Activated CD4-positive, alpha-beta T cell treated with anti-CD3 and anti-CD28 coated beads, Interleukin-2, amount 50 U/mL, for 24 hours (primary cell): ENCODE measurements at regions not wholly inside any gene's neighbourhood (a gene's known extent, or its start where the extent isn't known, plus 50 kb on each side); places are given as distances from the start of the nearest gene placed in this dataset.

Experiments used
- DNase-seq, 2 donors: peaks; one replicate each; pipeline ENCODE4 v3.0.0-alpha.2; 2020; ENCODE audit warnings: low read depth in 1 of 2, low spot score in 1 of 2

DNA sequence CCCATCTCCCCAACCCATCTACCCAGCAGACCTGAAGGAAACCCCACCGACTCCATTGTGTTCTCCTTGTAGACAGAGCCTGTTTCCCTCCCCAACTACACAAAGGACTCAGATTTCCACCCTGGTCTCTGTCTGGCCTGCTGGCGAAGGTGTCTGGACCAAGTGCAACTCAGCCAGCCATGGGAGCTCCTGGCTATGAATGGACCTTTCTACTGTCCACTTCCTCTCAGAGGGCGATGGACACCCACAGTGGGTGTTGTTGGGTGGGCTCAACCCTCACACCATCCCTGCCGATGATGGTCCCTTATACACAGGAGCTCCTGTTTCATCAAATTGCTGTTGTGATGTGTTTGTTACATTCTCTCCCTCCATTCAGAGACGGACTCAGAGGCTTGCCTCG lies 112.5 kb upstream of the PHACTR3 start:
- DNase-seq, result no peak

DNA sequence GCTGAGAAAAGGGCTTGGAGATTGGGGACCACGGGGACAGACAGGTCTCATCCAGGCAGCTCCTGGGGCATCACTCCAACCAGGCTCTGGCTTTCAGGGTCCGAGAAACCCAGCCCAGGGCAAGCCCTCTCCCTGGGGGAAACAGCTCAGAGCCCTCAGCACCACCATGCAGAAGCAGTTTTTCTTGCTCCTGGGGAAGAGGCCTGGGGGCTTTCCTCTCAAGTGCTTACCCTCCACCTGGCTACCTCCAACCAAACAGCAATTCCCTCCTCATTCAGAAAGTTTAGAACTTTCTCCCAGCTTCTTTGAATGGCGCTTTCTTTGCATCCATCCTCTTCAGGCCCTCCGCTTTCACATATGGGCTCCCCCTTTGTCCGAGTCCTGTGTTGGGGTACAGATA lies 110.4 kb upstream of the PHACTR3 start:
- no peak for DNase-seq

DNA sequence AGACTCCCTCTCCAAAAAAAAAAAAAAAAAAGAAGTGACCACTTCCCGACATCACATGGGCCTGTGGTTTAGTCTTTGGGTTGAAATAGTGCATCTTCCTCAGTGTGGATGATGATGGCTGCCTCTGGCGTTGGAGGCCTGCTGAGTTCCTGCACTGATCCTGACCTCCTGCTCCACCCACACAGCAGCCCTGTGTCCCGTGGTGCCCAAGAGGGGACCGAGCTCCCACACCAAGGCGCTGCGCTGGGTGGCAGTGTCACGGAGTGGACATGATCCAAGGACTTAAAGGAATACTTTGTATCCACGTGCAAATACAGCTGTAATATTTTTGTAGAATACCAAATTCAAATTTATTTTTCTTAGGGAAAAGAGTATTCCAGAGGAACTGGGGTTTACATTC lies 109.2 kb upstream of the PHACTR3 start:
- DNase-seq, result no peak

DNA sequence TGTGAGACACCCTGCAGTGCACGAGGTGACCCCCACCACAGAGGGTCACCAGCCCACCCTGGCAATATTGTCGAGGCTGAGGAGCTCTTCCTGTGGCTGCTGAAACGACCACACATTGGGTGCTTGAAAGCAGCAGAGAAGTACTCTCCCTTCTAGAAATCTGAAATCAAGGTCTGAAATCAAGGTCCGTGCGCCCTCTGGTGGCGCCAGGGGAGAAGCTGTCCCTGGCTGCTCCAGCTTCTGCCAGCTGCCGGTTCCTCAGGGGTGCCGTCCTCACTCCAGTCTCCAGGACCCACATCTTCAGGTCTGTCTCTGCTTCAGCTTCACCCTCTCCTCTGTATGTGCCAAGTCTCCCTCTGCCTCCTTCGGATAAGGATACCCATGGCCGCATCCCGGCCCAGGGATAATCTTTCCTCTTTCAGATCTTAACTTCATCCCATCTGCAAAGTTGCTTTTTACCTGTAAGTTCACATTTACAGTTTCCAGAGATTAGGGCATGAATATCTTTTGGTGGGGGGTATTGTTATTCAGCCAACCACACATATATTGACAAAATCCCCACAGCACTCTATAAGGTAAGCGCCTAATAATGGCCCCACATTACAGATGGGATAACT lies 108.3 kb upstream of the PHACTR3 start:
- DNase-seq, result peak; percentile 42 to 49

DNA sequence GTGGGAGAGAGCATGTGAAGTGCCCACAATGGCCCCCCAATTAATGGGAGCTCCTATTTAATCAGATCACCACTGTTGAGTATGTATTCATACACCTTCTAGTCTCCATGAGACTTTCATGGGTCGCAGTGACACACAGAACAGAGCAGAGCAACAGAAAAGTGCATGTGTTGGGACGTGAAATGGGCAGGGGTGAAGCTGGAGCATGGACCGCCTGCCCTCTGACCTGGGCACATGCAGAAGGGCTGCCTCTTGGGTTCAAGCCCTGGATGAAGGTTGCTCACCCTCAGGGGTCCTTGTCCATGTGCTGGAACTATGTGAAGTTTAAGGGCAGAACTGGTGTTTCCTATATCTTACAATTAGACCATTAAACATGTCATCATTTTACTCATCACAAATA lies 106.0 kb upstream of the PHACTR3 start:
- no peak for DNase-seq

DNA sequence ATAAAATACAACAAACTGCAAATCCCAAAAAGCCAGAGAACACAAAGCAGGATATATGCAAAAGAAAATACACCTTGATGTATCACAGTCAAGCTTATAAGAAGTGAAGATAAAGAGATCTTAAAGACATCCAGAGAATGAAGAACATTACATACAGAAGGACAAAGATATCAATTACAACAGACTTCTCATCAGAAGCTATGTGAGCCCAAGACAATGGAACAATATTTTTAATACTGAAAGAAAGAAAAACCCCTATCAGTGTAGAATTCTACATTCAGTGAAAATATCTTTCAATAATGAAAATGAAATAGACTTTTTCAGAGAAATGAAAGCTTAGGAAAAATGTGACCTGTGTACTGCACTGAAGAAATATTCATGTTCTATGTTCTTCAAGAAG lies 104.5 kb upstream of the PHACTR3 start:
- DNase-seq, result no peak

DNA sequence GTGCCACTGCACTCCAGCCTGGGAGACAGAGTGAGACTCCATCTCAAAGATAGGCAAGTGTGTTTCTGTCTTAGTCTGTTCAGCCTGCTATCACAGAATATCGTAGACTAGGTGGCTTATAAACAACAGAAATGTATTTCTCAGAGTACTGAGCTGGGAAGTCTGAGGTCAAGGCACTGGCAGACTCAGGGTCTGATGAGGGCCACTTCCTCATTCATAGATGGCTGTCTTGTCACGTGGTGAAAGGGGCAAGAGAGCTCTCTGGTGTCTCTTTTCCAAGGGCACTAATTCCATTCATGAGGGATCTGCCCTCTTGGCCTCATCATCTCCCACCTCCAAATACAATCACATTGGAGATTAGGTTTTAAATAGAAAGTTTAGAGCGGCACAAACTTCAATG lies 95.6 kb upstream of the PHACTR3 start:
- DNase-seq, result no peak

DNA sequence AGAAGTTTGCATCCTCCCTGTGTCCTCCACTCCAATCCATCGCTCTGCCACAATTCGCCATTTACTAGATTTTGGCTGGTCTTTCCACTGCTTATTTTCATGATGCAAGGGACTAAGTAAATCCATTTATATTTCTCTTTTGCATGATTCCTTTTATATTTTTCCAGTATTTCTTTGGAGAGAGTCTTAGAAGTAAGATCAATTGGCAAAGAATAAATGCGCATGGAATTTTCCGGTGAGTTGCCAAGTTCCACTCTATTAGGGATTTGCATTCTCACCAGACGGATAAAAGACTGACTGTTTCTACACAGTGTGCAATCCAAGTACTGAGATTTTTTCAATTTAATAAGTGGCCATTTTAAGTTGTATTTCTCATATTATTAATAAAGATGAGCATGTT lies 91.7 kb upstream of the PHACTR3 start:
- DNase-seq, result no peak

DNA sequence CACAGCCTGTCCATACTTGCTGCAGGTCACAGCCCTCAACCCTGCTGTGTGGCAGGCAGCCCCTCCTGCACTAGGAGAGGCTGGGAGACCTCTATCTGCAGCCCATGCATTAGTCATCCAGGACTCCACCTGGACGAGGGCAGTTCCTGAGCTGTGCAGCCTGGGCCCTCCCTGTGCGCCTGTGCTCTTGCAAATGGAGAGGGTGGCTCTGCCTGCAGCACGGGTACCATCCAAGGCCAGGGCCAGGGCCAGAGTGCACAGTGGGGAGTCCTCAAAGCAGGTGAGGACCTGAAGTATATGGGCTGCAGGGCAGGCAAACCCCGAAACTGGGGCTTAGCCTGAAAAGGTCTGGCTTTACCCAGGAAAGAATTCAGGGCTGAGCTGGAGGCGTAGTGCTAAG lies 89.8 kb upstream of the PHACTR3 start:
- DNase-seq, result no peak

DNA sequence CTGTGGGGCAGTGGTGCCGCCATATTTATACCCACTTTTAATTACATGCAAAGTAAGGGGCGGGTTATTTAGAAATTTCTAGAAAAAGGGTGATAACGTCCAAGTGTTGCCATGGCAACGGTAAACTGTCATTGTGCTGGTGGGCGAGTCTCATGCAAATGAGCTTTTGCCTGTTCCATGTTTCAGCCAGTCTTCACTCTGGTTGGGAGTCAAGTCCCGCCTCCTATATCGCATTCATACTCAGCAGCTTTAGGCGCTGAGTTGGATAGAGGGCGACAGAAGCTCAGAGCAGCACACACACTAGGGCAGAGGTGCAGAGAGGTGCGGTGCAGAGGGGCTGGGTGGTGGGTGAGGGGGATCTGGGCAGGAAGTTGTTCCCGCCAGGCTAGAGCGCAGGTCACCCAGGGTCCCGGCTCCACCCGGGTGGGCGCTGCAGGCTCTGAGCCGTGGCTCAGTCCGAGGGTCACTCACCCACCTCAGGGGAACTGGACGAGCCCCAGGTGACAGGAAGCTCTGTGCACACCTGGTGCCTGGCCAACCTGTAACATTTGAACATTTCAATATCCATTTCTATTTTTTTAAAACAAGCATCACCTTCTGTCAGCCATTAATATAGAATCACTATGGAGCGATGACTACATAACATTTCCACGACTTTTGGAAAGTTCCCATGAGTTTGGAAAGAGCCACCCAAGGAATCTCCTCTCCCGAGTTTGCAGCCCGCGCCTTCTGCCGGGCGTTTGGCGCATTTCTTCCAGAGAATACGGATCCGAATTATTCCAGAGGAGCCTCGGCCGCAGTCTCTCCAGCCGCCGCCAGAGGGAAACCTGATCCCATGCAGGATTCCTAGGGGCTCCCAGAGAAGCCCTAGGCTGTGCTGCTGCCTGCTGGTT lies 89.1 kb upstream of the PHACTR3 start:
- no peak for DNase-seq

DNA sequence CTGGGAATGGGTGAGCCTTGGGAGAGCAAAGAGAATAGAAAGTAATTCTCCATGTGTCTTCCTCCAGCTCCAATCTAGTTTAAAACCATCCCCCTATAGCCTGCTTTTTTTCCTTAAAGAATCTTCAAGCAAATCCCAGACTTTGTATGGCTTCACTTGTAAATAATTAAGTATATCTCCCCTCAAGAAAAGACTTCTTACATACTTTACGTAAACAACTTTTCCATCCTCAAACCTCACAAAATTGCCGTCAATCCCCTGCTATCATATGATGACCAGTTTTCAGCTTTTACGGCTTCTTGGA lies 88.5 kb upstream of the PHACTR3 start:
- no peak for DNase-seq

DNA sequence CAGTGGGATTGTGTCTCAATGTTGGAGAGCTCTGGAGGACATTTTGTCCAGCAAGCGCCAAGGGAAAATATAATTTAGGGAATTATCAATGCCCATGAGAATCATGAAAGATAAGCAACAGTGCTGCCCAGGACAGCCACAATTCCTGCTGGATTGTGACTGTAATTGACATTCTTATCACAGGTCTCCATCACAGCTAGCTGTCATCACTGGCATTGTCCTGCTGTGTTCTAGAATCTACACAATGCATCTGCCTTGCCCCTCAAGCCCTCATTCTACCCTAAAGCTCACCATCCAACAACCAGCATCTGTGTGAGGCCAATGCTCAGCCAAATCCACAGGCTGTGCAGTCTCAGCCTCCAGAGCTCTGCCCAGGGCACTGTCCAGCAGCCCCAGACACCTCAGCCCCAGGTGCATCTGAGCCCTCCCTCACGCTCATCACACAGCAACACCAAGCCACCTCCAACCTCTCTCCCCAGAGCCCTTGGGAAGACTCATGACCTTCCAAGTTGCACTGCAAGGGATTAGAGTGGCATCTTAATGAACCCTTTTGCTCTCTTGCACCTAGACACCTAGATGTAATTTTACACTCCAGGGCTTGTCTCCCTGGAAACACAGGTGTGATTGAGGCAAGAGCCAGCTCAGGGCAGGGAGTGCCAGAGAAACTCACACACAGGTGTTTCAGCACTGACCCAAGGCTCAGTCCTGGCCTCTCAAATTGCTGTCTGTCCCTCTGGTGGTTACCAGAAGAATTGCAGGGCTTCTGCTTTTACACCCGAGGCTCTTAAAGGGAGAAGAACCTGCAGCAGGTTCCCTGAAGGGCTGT lies 85.2 kb upstream of the PHACTR3 start:
- no peak for DNase-seq

DNA sequence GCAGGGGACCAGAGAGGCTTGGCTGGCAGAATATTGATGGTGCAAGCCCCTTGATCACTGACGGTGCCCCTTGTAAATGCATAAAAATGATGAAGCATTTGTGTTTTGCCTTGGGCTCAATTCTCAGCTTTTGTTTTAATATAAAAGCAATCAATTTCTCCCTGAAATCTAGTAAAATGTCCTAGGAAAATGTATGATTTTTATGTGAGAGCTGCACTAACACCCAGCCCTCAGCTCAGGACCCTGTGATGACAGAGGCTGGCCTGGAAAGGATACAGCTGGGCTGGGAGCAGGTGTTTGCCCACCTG lies 84.7 kb upstream of the PHACTR3 start:
- no peak for DNase-seq

DNA sequence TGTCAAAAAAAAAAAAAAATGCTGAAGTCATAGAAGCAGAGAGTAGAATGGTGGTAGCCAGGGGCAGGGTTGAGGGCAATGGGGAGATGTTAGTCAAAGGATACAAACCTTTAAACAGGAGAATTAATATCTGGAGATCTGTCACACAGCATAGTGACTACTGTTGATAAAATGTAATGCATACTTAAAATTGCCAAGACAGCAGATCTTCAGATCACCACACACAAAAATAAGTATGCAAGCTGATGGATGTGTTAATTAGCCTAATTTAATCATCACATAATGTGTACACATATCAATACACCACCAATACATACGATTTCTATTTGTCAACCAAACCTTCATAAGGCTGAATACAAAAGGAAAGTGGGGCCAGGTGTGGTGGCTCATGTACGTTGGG lies 83.5 kb upstream of the PHACTR3 start:
- DNase-seq, result no peak

DNA sequence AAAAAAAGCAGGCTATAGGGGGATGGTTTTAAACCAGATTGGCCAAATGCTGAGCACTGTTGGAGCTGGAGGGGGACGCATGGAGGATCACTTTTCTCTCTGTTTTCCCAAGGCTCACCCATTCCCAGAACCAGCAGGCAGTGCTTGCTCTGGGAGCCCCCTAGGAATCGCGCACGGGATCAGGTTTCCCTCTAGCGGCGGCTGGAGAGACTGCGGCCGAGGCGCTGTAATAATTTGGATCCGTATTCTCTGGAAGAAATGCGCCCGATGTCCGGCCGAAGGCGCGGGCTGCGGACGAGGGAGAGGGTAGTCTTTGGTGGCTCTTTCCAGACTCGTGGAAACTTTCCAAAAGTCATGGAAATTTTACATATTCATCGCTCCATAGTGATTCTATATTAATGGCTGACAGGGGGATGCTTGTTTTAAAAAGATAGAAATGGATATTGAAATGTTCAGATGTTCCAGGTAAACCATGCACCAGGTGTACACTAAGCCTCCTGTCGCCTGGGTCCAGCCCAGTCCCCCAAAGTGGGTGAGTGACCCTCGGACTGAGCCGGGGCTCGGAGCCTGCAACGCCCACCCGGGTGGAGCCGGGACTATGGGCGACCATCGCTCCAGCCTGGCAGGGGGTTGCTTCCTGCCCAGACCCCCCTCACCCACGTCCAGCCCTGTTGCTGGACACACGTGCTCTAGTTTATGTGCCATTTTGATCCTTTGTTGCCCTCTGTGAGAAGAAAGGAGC lies 78.7 kb upstream of the PHACTR3 start:
- DNase-seq, result no peak

DNA sequence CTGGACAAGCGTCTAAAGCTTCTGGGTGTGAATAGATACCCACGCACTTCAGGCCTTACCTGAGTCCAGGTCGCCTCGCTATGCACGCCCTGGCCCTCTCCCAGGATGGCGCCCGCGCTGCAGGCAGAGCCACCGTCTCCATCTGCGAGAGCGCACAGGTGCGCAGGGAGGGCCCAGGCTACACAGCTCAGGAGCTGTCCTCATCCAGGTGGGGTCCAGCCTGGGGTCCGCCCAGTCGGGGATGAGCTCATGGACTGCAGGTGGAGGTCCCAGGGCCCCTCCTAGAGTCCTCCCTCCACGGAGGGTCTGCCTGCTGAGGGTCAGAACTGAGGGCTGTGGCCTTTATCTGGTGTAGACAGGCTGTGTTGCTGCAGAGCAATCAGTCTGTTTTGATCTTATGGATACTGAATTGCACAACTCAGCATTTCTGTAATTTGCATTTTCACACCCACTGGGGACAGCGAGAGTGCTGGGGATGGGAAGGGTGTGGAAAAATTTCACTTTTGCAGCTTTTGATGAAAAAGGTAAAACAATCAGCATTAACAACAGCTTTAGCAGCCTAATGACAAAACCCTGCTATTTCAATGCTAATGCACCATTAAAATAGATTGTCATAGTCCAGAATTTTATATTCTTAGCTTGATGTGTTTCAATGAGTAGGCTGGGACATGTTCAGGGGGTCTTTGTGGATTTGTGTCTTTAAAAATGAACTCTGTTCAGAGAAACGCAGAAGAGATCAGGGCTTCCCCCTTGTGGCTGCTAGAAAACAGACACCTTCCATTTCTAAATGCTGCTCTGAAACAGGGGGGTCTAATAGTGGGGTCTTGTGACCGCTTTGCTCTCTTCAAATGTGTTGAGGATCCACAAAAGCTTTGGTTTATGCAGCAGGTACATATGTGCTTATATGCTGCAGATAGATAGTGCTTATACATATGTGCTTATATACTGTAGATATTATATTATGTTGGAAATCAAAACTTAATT lies 77.8 kb upstream of the PHACTR3 start:
- no peak for DNase-seq

DNA sequence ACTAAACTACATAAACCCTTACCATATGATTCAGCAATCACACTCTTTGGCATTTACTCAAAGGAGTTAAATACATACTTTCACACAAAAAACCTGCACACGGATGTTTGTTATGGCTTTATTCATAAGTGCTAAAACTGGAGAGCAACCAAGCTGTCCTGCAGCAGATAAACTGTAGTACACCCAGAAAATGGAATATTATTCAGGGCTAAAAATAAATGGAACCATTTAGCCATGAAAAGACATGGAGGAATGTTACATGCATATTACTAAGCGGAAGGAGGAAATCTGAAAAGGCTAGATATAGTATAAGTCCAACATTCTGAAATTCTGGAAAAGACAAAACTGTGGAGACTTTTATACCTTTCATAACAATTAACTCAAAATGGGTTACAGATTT lies 73.6 kb upstream of the PHACTR3 start:
- DNase-seq, result no peak

DNA sequence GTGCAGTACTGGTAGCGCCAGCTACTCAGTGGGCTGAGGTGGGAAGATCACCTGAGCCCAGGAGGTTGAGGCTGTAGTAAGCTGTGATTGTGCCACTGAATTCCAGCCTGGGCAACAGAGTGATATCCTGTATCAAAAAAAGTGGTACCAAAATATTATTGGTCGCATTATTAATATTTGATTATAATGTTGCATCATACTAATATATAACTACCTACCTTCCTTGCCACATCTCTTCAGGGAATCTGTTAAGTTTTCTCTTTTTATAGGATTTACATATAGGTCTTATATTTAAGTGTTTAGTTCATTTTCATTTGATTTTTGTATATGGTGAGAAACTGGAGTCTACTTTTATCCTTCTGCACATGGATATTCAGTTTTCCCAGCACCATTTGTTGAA lies 66.3 kb upstream of the PHACTR3 start:
- DNase-seq, result no peak

DNA sequence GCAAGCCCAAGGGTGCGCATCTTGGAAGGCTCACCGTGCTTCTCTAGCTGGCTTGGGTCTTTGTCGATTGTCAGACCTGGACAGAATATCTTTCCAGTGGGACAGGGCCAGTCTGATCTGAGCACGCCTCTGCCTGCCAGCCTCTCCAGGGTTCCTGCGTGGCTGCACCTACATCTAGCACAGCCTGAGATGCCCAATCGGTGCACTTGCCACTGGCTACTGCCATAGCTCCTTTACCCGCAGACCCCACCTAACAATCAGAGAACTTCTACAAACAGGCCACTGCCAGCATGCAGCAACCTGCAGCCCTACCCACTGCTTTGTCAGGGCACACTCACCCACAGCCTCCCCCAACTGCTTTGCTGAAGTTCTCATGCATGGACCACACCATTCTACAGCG lies 56.7 kb upstream of the PHACTR3 start:
- no peak for DNase-seq
